HG03095 (cell line): ENCODE measurements at regions not wholly inside any gene's neighbourhood (a gene's known extent, or its start where the extent isn't known, plus 50 kb on each side); places are given as distances from the start of the nearest gene placed in this dataset.
"Not testable (repeated sequence)": the region's sequence is repeated elsewhere in the genome, so short reads cannot be mapped to it uniquely, and the experiment has no call there.

Experiments used
- ATAC-seq: cut with Tn5 transposase; IDR thresholded peaks from one replicate; pipeline ENCODE4 v1.9.1; 2021; ENCODE audit warnings: moderate library complexity; ENCODE audit not compliant: unreplicated experiment

- no peak for ATAC-seq
Observed at GRCh38 chr10:21296575-21297355, 228.7 kb downstream of the SKIDA1 start.

GRCh38 chr10:21293518-21294356 lies 231.7 kb downstream of the SKIDA1 start:
- ATAC-seq: no peak

GRCh38 chr10:21292763-21293517 lies 232.5 kb downstream of the SKIDA1 start:
- ATAC-seq: no peak

GRCh38 chr10:21290499-21291160 lies 234.9 kb downstream of the SKIDA1 start:
- no peak for ATAC-seq

GRCh38 chr10:21289961-21290360 lies 235.5 kb downstream of the SKIDA1 start:
- no peak for ATAC-seq

- no peak for ATAC-seq
Observed at GRCh38 chr10:21289271-21289670, 236.2 kb downstream of the SKIDA1 start.

GRCh38 chr10:21285742-21286331 lies 239.6 kb downstream of the SKIDA1 start:
- ATAC-seq: no peak

- ATAC-seq: no peak
Observed at GRCh38 chr10:21285207-21285606, 240.3 kb downstream of the SKIDA1 start.

- ATAC-seq: no peak
Observed at GRCh38 chr10:21284301-21284700, 241.2 kb downstream of the SKIDA1 start.

GRCh38 chr10:21283053-21283452 lies 242.4 kb downstream of the SKIDA1 start:
- not testable (repeated sequence) for ATAC-seq

- no peak for ATAC-seq
Observed at GRCh38 chr10:21281765-21282484, 243.6 kb downstream of the SKIDA1 start.

GRCh38 chr10:21280971-21281572 lies 244.4 kb downstream of the SKIDA1 start:
- no peak for ATAC-seq

GRCh38 chr10:21280037-21280436 lies 245.4 kb downstream of the SKIDA1 start:
- no peak for ATAC-seq

GRCh38 chr10:21279217-21279575 lies 246.3 kb downstream of the SKIDA1 start:
- no peak for ATAC-seq

- peak; percentile 88 for ATAC-seq
Observed at GRCh38 chr10:21278491-21279216, 246.8 kb downstream of the SKIDA1 start.

GRCh38 chr10:21273400-21273968 lies 252.0 kb downstream of the SKIDA1 start:
- ATAC-seq: no peak

GRCh38 chr10:21272643-21273399 lies 252.7 kb downstream of the SKIDA1 start:
- no peak for ATAC-seq

GRCh38 chr10:21270976-21271375 lies 254.5 kb downstream of the SKIDA1 start:
- no peak for ATAC-seq
